H1 (cell line): ENCODE measurements at regions not wholly inside any gene's neighbourhood (a gene's known extent, or its start where the extent isn't known, plus 50 kb on each side); places are given as distances from the start of the nearest gene placed in this dataset.

ENCODE experiments used
- FOSL1 ChIP-seq: IDR thresholded peaks from 2 replicates; pipeline ENCODE4 v1.6.1; 2011; ENCODE audit warnings: mild to moderate bottlenecking, low read depth, low read length, moderate library complexity; ENCODE audit not compliant: insufficient read depth
- JUN ChIP-seq: IDR thresholded peaks from 2 replicates; pipeline ENCODE4 v1.6.1; 2011; ENCODE audit warnings: low read depth, mild to moderate bottlenecking, improper control_type of control experiment, low read length
- MAFK ChIP-seq: IDR thresholded peaks from 2 replicates; pipeline ENCODE4 v1.6.1; 2012; ENCODE audit warnings: low read depth, mild to moderate bottlenecking, improper control_type of control experiment, low read length
- NRF1 ChIP-seq: IDR thresholded peaks from 2 replicates; pipeline ENCODE4 v1.6.1; 2011; ENCODE audit warnings: mild to moderate bottlenecking, low read depth, low read length, improper control_type of control experiment
- RXRA ChIP-seq: IDR thresholded peaks from 2 replicates; pipeline ENCODE4 v1.6.1; 2011; ENCODE audit warnings: low read depth, mild to moderate bottlenecking, low read length, moderate library complexity; ENCODE audit not compliant: insufficient read depth
- SIX5 ChIP-seq: IDR thresholded peaks from 2 replicates; pipeline ENCODE4 v1.6.1; 2011; ENCODE audit warnings: mild to moderate bottlenecking, low read depth, low read length
- TF ChIP-seq, protein P1 (sequence below): fragments of 300-600 bp; sonication (generic); IDR thresholded peaks from 2 replicates; pipeline ENCODE4 v1.7.1; 2012; ENCODE audit warnings: low read length, moderate library complexity, mild to moderate bottlenecking, inconsistent platforms; ENCODE audit not compliant: insufficient replicate concordance
- TF ChIP-seq, protein P2 (sequence below): IDR thresholded peaks from 2 replicates; pipeline ENCODE4 v1.6.1; 2011; ENCODE audit warnings: low read length, improper control_type of control experiment
- TF ChIP-seq, protein P3 (sequence below): IDR thresholded peaks from 2 replicates; pipeline ENCODE4 v1.6.1; 2012; ENCODE audit warnings: inconsistent platforms

- TF ChIP-seq, protein P1, sequence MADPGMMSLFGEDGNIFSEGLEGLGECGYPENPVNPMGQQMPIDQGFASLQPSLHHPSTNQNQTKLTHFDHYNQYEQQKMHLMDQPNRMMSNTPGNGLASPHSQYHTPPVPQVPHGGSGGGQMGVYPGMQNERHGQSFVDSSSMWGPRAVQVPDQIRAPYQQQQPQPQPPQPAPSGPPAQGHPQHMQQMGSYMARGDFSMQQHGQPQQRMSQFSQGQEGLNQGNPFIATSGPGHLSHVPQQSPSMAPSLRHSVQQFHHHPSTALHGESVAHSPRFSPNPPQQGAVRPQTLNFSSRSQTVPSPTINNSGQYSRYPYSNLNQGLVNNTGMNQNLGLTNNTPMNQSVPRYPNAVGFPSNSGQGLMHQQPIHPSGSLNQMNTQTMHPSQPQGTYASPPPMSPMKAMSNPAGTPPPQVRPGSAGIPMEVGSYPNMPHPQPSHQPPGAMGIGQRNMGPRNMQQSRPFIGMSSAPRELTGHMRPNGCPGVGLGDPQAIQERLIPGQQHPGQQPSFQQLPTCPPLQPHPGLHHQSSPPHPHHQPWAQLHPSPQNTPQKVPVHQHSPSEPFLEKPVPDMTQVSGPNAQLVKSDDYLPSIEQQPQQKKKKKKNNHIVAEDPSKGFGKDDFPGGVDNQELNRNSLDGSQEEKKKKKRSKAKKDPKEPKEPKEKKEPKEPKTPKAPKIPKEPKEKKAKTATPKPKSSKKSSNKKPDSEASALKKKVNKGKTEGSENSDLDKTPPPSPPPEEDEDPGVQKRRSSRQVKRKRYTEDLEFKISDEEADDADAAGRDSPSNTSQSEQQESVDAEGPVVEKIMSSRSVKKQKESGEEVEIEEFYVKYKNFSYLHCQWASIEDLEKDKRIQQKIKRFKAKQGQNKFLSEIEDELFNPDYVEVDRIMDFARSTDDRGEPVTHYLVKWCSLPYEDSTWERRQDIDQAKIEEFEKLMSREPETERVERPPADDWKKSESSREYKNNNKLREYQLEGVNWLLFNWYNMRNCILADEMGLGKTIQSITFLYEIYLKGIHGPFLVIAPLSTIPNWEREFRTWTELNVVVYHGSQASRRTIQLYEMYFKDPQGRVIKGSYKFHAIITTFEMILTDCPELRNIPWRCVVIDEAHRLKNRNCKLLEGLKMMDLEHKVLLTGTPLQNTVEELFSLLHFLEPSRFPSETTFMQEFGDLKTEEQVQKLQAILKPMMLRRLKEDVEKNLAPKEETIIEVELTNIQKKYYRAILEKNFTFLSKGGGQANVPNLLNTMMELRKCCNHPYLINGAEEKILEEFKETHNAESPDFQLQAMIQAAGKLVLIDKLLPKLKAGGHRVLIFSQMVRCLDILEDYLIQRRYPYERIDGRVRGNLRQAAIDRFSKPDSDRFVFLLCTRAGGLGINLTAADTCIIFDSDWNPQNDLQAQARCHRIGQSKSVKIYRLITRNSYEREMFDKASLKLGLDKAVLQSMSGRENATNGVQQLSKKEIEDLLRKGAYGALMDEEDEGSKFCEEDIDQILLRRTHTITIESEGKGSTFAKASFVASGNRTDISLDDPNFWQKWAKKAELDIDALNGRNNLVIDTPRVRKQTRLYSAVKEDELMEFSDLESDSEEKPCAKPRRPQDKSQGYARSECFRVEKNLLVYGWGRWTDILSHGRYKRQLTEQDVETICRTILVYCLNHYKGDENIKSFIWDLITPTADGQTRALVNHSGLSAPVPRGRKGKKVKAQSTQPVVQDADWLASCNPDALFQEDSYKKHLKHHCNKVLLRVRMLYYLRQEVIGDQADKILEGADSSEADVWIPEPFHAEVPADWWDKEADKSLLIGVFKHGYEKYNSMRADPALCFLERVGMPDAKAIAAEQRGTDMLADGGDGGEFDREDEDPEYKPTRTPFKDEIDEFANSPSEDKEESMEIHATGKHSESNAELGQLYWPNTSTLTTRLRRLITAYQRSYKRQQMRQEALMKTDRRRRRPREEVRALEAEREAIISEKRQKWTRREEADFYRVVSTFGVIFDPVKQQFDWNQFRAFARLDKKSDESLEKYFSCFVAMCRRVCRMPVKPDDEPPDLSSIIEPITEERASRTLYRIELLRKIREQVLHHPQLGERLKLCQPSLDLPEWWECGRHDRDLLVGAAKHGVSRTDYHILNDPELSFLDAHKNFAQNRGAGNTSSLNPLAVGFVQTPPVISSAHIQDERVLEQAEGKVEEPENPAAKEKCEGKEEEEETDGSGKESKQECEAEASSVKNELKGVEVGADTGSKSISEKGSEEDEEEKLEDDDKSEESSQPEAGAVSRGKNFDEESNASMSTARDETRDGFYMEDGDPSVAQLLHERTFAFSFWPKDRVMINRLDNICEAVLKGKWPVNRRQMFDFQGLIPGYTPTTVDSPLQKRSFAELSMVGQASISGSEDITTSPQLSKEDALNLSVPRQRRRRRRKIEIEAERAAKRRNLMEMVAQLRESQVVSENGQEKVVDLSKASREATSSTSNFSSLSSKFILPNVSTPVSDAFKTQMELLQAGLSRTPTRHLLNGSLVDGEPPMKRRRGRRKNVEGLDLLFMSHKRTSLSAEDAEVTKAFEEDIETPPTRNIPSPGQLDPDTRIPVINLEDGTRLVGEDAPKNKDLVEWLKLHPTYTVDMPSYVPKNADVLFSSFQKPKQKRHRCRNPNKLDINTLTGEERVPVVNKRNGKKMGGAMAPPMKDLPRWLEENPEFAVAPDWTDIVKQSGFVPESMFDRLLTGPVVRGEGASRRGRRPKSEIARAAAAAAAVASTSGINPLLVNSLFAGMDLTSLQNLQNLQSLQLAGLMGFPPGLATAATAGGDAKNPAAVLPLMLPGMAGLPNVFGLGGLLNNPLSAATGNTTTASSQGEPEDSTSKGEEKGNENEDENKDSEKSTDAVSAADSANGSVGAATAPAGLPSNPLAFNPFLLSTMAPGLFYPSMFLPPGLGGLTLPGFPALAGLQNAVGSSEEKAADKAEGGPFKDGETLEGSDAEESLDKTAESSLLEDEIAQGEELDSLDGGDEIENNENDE, result no peak
- TF ChIP-seq MAFK (no peak), FOSL1 (no peak), JUN (no peak), NRF1 (no peak), SIX5 (no peak), RXRA (no peak)
- TF ChIP-seq, protein P2, sequence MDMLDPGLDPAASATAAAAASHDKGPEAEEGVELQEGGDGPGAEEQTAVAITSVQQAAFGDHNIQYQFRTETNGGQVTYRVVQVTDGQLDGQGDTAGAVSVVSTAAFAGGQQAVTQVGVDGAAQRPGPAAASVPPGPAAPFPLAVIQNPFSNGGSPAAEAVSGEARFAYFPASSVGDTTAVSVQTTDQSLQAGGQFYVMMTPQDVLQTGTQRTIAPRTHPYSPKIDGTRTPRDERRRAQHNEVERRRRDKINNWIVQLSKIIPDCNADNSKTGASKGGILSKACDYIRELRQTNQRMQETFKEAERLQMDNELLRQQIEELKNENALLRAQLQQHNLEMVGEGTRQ, result no peak
- TF ChIP-seq, protein P3, sequence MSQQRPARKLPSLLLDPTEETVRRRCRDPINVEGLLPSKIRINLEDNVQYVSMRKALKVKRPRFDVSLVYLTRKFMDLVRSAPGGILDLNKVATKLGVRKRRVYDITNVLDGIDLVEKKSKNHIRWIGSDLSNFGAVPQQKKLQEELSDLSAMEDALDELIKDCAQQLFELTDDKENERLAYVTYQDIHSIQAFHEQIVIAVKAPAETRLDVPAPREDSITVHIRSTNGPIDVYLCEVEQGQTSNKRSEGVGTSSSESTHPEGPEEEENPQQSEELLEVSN, result no peak
- TF ChIP-seq, all 59 proteins: peak for 0
Observed at GRCh38 chr6:5909721-5910120, 97.0 kb downstream of the NRN1 start (continued).
